Chondrocyte (in vitro differentiated cells): ENCODE measurements at regions not wholly inside any gene's neighbourhood (a gene's known extent, or its start where the extent isn't known, plus 50 kb on each side); places are given as distances from the start of the nearest gene placed in this dataset.

Experiments used
- DNase-seq: peaks from one replicate; pipeline ENCODE4 v3.0.0; 2021; ENCODE audit warnings: mixed read lengths, low spot score
- H3K27ac Mint-ChIP-seq: one replicate; pipeline ENCODE4 v1.8.0; 2021; ENCODE audit warnings: mild to moderate bottlenecking, moderate library complexity, mixed read lengths; ENCODE audit not compliant: unreplicated experiment
- H3K27me3 Mint-ChIP-seq: 2 replicates; pipeline ENCODE4 v1.8.0; 2021; ENCODE audit warnings: low read depth, mixed read lengths
- H3K36me3 Mint-ChIP-seq: 2 replicates; pipeline ENCODE4 v1.8.0; 2021; ENCODE audit warnings: low read depth, mixed read lengths
- H3K4me1 Mint-ChIP-seq: 2 replicates; pipeline ENCODE4 v1.8.0; 2021; ENCODE audit warnings: low read depth, mild to moderate bottlenecking, mixed read lengths
- H3K4me3 Mint-ChIP-seq: one replicate; pipeline ENCODE4 v1.8.0; 2021; ENCODE audit warnings: mild to moderate bottlenecking, moderate library complexity, mixed read lengths; ENCODE audit not compliant: unreplicated experiment
- H3K9me3 Mint-ChIP-seq: 2 replicates; pipeline ENCODE4 v1.8.0; 2021; ENCODE audit warnings: low read depth, mixed read lengths
- CTCF ChIP-seq: fragments of 200-600 bp; sonication (generic); IDR thresholded peaks from 2 replicates; pipeline ENCODE4 v1.5.0; 2021; ENCODE audit warnings: antibody characterized with exemption, mild to moderate bottlenecking, moderate library complexity

DNA sequence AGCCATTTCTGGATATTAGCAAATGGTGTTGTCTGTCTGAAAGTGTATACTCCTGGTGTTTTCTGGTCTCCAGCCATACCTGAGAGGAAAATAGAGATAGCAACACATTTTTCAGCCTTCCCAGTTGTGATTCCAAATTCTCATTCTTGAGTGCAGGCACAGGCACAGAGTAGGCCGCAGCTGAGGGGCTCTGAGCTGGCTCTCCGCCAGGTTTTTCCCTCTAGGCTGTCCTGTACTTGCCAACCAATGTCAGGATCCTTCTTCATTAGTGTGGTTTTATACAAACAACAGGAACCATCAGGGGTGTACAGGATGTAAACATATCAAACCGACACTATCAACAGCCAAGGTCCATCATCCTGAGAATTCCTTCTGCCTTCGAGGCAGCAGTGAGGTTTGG lies 1733.6 kb upstream of the CELF4 start:
- no peak for DNase-seq
- Mint-ChIP-seq H3K9me3 (no peaks in the 10 kb centered on the region), H3K36me3 (no peaks in the 10 kb centered on the region), H3K4me3 (no peak overlapping the region), H3K4me1 (no peaks in the 10 kb centered on the region), H3K27me3 (no peaks in the 10 kb centered on the region), H3K27ac (no peak overlapping the region)
- no peak for TF ChIP-seq CTCF

GRCh38 chr18:39297225-39297624 lies 1731.6 kb upstream of the CELF4 start:
- Mint-ChIP-seq H3K4me3 (no peak overlapping the region), H3K27me3 (no peaks in the 10 kb centered on the region), H3K36me3 (no peaks in the 10 kb centered on the region), H3K27ac (no peak overlapping the region), H3K9me3 (no peaks in the 10 kb centered on the region), H3K4me1 (no peaks in the 10 kb centered on the region)
- no peak for TF ChIP-seq CTCF
- DNase-seq = no peak

GRCh38 chr18:39296293-39296888 lies 1730.8 kb upstream of the CELF4 start:
- no peaks in the 10 kb centered on the region for H3K4me1 Mint-ChIP-seq
- TF ChIP-seq CTCF = no peak
- no peak overlapping the region for H3K27ac Mint-ChIP-seq
- H3K27me3 Mint-ChIP-seq = no peaks in the 10 kb centered on the region
- no peak overlapping the region for H3K4me3 Mint-ChIP-seq
- H3K36me3 Mint-ChIP-seq = no peaks in the 10 kb centered on the region
- no peaks in the 10 kb centered on the region for H3K9me3 Mint-ChIP-seq
- DNase-seq = no peak

DNA sequence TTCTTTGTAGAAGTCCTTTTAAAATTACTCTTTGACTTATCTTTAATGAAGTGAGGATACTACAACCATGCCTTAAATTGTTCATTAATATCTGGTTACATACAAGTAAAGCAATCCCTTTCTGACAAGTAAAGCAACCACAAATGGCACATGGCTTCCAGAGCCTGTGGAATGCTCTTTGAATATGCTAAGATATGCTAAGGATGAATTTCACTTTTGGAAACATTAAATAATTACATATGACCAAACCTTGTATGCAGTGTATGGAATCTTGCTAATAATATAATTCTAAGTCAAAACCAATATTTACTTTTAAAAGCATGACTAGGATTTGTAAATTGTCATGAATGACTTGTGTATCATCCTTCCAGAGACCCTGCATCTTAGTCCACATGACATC lies 1711.2 kb upstream of the CELF4 start:
- Mint-ChIP-seq H3K27me3 (no peaks in the 10 kb centered on the region), H3K9me3 (no peaks in the 10 kb centered on the region), H3K4me3 (no peak overlapping the region), H3K27ac (no peak overlapping the region), H3K36me3 (no peaks in the 10 kb centered on the region), H3K4me1 (no peaks in the 10 kb centered on the region)
- DNase-seq = no peak
- no peak for TF ChIP-seq CTCF

DNA sequence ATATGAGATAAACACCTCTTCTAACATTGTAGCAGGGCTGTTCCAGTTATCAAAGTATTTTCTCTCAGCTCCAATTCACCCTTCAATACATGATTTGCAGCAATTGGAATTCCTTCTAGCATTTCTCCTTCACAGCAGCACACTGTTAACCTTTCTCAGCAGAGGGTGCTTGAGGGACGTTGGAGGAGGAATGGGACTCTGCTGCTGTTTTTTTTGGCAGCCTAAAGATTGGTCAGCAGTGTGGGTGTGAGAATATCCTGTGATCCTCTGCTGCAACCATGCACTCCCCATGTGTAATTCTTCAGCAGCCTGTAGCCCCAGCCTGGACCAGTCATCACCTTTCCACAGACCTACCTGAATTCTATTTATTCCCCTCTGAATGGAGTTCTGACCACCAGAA lies 1708.9 kb upstream of the CELF4 start:
- H3K36me3 Mint-ChIP-seq = no peaks in the 10 kb centered on the region
- no peak for DNase-seq
- H3K27ac Mint-ChIP-seq = no peak overlapping the region
- no peak overlapping the region for H3K4me3 Mint-ChIP-seq
- no peaks in the 10 kb centered on the region for H3K4me1 Mint-ChIP-seq
- peaks cover 2% of the 10 kb centered on the region for H3K27me3 Mint-ChIP-seq
- no peaks in the 10 kb centered on the region for H3K9me3 Mint-ChIP-seq
- no peak for TF ChIP-seq CTCF
